SKM-1 (cell line): ENCODE measurements at regions not wholly inside any gene's neighbourhood (a gene's known extent, or its start where the extent isn't known, plus 50 kb on each side); places are given as distances from the start of the nearest gene placed in this dataset.
A peak's percentile ranks its signal among the peaks of the same experiment; 100 is the strongest.
"Not testable (repeated sequence)": the region's sequence is repeated elsewhere in the genome, so short reads cannot be mapped to it uniquely, and the experiment has no call there.

Experiments used
- DNase-seq: peaks from one replicate; lab custom pipeline; 2025; ENCODE audit not compliant: unreplicated experiment; lab: John Stamatoyannopoulos, UW

DNA sequence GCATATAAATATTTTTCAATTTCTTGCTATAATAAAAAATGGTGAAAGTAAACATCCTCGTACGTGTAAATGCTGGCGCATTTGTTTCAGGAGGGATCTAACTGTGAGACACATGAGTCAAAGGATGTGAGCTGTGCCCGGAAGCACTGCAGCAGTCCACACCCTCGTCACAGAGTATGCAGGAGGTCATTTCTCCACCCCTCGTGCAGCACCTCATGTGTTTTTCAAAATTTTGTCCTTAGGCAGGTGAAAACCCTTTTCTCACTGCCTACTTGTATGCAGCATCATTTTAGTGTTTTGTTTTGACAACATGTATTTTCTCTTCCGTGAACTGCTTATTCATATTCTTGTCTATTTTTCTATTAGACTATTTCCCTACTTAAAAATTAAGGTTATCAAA lies 162.7 kb downstream of the AVL9 start:
- no peak for DNase-seq

- not testable (repeated sequence) for DNase-seq
Measured at GRCh38 chr7:32654549-32654948, 159.3 kb downstream of the AVL9 start.

GRCh38 chr7:32650356-32650755 lies 155.1 kb downstream of the AVL9 start:
- DNase-seq: not testable (repeated sequence)

DNA sequence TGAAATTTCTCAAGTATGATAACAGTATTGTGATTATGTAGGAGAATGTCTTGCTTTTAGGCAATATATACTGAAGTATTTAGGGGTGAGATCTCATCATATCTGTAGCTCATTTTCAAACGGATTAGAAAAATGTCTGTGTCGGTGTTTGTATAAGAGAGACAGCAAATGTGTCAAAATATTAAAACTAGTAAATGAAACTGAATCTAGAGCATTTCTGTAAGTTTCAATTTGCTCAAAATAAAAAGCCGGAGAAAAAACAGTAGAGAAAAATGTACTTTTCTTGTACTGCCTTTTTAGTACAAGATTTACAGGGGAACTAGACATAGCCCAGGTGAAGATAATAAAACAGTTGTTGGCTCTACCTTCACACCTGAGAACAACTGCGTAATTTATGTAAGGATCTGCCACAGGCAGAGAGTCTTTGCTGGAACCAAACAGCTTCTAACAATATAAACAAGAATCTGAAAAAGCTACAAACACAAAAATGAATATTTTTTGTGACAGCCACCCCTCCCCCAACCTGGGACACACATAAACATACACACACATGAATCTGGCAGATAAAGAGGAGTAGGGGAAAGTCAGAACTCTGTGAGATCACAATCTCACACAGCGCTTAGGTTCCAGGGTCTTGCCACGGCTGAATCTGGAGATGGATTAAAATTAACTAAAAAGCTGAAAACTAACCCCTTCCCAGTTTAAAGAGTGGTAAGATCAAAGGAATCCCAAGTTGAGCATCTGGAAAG lies 153.3 kb downstream of the AVL9 start:
- no peak for DNase-seq

DNA sequence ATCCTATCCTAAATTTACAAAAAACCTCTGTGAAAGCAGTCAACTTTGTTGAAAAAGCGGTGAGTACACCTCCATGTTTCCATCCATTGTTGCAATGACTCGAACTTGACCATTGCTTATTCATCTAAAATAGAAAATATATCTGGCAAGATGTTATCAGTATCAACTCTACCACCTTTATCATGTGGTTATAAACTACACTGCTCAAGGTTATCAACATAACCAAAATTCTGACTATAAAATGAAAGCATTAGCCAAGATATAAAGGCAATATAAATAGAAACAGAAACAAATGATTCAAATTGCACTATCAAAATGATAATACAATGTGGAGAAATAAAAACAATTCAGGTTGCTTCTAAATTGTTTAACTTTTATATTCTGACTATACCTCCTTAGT lies 150.0 kb downstream of the AVL9 start:
- DNase-seq: not testable (repeated sequence)

GRCh38 chr7:32643194-32643593 lies 147.9 kb downstream of the AVL9 start:
- no peak for DNase-seq

GRCh38 chr7:32639122-32639521 lies 143.8 kb downstream of the AVL9 start:
- DNase-seq: no peak

DNA sequence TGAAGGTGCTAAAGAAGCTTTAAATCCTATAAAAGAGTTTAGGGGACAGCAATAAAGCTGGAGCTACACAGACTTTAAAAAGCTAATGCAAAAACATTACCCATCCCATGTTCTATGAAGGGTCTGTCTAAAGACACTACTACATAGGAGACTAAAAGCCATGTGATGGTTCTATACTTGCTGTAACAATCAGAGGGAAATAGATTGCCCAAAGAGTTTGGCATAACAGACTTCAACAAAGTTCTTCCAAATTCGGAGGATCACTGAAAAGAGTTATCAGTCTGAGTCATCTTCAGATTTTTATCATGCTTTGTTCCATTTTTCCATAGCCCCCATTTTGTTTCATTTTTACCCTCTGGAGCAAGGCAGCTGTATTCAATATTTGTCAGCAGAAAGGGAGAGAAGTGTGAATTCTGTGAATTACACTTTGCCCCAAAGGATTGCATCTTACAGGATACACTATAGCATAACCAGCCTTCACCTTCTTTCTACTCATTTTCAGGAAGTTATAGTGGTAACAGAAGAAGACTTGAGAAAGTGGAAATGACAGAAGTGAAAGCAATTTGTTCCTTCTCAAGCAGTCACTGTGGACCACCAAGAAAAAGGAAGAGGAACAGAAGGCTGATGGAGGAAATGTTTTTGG lies 143.3 kb downstream of the AVL9 start:
- DNase-seq: peak; percentile 78
